GM19463 (cell line): ENCODE measurements at regions not wholly inside any gene's neighbourhood (a gene's known extent, or its start where the extent isn't known, plus 50 kb on each side); places are given as distances from the start of the nearest gene placed in this dataset.

Experiments used
- ATAC-seq: cut with Tn5 transposase; IDR thresholded peaks from one replicate; pipeline ENCODE4 v1.9.1; 2021; ENCODE audit warnings: mild to moderate bottlenecking, moderate library complexity; ENCODE audit not compliant: unreplicated experiment

- ATAC-seq = no peak
These were observed 168.0 kb upstream of the STT3B start for GRCh38 chr3:31364711-31365110.

GRCh38 chr3:31367518-31367917 is 165.2 kb upstream of the STT3B start:
- no peak for ATAC-seq

DNA sequence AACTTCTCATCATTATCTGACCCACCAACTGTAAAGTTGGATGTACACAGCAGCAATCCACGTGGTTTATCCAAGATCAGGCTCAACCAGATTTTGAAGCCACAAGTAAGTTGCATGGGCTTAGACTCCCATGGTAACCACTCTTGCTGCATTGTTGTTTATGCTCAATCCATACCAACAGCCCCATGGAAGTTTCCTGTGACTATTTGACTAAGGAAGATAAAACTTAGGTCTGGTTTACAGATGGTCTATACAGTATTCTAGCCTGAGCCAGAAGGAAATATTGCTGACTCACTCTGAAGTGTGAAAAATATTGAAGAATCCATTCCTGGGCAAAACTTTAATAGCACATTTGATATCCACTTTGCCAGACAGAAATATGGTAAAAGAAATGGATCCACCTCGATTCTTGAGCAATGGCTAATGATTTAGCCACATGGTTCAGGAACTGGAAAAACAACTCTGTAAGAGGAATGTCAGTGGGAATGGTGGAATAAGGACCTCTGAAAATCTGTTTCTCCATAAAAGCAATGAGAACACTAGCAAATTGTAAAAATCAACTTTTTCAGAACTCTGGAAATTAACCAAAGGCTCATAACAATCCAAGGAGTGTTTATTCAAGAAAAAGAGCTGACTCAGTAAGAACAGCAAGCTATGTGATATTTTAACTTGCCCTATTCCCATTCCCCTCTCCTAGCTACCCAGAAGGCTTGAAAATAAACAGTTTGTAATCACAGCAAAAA is 162.9 kb upstream of the STT3B start:
- ATAC-seq = no peak

- no peak for ATAC-seq
These were observed 162.4 kb upstream of the STT3B start for GRCh38 chr3:31370380-31370666.

GRCh38 chr3:31370681-31371080 is 162.0 kb upstream of the STT3B start:
- ATAC-seq = no peak

DNA sequence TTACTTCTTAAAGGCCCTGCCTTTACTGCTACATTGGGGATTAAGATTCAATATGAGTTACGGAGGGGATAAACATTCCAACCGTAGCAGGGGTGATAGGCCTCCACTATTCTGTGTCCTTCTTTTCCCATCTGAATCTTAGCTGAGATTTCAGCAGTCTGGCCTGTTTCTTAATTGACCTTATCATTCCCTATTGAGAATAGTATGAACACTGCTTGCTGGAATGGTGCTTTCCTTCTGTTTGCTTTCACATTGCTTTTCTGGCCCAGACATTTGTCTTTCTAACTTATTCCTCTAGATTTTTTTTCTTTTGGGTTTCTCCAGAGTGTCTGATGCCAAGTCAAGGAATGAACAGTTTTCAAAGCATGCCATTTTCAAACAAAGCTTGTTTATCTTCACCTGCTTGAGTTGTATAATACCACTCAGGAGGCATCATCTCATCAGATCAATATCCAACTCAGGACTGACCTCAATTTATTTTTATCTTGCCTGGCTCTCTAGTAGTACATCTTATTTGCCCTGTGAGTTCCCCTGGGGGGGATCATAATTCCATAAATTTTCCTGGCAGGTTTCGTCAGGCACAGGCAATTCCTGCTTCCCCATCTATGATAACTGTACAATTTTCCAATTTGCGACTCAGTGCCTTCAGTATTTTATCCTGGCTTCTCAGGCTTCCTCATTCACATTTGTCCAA is 161.1 kb upstream of the STT3B start:
- ATAC-seq = no peak

DNA sequence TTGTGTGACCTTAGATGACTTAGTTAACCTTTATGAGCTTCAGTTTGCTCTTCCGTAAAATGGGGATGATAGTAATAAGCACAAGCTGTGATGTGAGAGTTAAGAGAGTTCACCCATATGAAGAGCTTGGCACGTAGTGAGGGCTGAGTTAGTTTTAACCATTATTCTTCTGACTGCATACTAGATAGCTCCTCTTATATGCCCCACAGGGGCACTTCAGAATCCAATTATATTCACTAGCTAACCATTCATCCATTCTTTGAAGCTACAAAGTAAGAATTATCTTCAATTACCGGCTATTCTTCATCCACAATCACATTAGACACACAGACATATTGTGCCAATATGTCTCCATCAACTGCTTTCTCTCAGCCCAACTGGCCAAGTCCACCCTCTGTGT is 159.0 kb upstream of the STT3B start:
- no peak for ATAC-seq

DNA sequence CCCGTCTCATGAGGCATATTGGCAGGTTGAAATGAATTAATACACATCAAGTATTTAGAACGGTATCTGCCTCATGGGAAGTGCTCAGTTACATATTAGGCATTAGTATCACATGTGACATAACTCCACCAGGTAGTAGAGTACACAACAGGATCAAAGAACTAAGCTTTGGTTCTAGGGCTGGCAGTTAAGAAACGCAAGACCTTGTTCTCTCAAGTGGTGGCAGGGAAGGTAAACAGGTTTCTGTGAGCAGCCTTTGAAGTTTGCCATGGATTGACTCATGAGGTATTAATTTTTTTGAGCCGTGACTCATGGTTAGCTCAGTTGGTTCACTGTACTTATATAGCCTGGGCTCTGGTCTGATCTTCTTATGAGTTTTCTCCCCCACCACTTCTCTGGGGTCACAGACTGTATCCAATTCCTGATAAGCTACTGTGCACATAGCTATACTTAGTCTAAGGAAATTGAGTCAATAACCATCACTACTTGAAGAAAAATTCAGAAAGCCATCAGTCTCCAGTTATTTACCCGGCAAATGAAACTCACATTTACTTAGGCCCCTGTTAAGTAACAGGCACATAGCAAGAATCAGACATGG is 155.6 kb upstream of the STT3B start:
- no peak for ATAC-seq

DNA sequence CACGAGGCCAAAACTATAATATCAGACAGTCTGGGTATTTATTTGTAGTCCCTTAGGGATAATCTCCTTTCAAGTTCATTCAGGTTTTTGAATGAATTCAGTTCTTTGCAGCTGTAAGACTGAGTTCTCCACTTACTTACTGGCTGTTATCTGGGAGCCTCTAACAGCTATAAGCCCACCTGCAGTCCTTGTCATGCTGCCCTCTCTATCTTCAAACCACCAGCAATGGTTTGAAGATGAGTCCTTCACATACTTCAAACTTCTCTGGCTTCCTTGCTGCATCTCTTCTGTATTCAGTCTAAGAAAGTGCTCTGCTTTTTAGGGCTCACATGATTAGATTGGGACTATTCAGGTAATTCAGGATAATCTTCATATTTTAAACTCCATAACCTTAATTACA is 154.5 kb upstream of the STT3B start:
- ATAC-seq = no peak

- no peak for ATAC-seq
These were observed 153.1 kb upstream of the STT3B start for GRCh38 chr3:31379598-31379997.

- no peak for ATAC-seq
These were observed 149.9 kb upstream of the STT3B start for GRCh38 chr3:31382856-31383255.

GRCh38 chr3:31384117-31384516 is 148.6 kb upstream of the STT3B start:
- no peak for ATAC-seq

DNA sequence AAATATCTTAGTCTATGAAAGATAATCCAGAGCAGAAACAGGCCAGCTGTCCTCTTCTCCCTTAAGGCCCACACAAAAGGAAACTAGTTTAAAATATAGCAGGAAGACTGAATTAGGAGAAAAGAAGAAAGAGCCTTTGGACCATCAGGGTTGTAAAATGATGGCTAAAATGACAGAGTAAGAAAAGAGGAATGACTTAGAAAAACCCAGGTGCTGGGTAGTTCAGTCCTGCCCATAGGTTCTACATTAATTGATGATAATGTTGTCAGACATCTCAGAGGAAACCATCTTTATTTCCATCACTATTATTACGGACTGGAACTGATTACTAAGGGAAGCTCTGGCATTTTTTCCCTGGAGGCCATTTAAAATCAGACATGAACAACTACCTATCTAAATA is 142.8 kb upstream of the STT3B start:
- ATAC-seq = no peak

- no peak for ATAC-seq
These were observed 142.3 kb upstream of the STT3B start for GRCh38 chr3:31390466-31390865.

GRCh38 chr3:31391150-31391549 is 141.6 kb upstream of the STT3B start:
- ATAC-seq = peak; percentile 62

GRCh38 chr3:31392568-31392967 is 140.2 kb upstream of the STT3B start:
- ATAC-seq = no peak

DNA sequence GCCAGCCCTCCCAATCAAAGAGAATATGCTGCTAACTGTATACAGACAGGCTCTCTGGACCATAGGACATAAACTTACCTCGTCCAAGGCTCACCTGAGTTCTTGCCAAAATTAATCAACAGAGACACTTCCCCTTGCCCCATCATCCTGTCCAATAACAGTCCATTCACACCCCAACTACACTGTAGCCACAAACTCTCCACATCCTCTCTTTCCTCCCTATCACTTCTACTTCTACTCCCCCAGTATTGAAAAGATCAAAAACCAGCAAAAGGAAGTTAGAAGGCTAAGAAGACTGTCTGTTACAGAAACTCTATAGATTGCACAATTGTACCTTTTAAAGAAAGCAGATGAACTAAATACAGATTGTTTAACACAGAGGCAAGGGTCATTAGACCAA is 133.5 kb upstream of the STT3B start:
- ATAC-seq = no peak

- ATAC-seq = no peak
These were observed 130.6 kb upstream of the STT3B start for GRCh38 chr3:31402117-31402516.

DNA sequence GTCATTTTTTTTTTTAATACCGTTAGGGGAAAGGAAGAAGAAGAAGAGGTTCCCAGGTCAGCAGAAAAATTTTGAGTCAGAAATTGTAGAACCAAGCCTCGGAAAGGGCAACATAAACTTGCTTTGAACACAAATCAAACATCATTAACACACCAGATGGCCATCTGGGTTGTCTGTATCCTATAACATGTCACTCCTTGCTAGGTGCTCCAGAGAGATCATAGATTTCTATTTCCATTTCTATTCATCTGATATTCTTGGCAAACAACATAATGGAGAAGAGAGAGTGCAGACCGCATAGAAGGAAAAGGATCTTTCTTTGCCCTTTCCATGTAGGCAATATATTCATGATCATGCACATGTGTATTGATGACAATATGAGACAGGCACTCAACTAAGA is 129.5 kb upstream of the STT3B start:
- no peak for ATAC-seq

DNA sequence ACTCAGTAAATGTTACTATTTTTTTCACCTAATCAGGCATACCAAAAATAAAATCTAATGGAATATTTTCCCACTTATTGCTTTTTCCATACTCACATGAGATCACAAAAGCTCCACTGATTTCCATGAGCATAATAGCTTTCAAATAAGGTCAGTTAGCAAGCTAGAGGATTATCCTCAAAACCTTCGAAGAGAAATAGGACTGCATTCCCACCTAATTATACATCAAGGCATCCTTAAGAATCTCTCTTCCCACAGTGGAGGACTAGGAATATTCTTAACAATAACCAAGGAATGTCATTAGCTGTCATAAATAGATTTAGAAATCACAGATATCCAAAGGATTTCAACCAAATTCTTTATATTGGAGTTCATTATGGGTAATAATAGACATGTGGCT is 127.9 kb upstream of the STT3B start:
- no peak for ATAC-seq

GRCh38 chr3:31405515-31405914 is 127.2 kb upstream of the STT3B start:
- ATAC-seq = no peak

- ATAC-seq = no peak
These were observed 125.8 kb upstream of the STT3B start for GRCh38 chr3:31406896-31407295.

DNA sequence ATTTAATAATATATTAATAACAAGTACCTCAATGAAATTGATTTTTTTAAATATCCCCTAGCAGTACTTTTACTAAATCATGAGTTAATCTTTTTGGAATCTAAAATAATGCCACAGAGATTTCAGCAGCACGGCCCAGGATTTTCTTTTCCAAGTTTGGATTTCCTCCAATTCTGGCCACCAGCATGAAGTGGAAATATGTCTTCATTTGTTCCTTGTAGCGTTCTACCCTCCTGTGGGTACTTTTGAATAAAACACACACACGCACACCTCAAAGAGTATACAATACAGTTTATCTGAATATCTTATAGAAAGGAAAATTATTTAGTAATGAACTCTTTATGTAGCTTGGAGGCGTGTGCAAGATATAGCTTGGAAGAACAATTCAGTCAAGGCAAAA is 125.1 kb upstream of the STT3B start:
- ATAC-seq = no peak
